K562 (cell line): ENCODE measurements at regions not wholly inside any gene's neighbourhood (a gene's known extent, or its start where the extent isn't known, plus 50 kb on each side); places are given as distances from the start of the nearest gene placed in this dataset.

Experiments used
- CLOCK ChIP-seq: fragments of 250-450 bp; sonication (Bioruptor Pico); IDR thresholded peaks from 2 replicates; pipeline ENCODE4 v1.4.0; 2020; ENCODE audit warnings: mild to moderate bottlenecking, moderate library complexity, borderline replicate concordance
- ETV1 ChIP-seq: fragments of 450-650 bp; conservative IDR thresholded peaks from 2 replicates; pipeline ENCODE4 v1.6.1; 2016; ENCODE audit warnings: missing genetic modification characterization, control low read depth, low read depth, missing compliant biosample characterization
- GTF2B ChIP-seq: IDR thresholded peaks from 2 replicates; pipeline ENCODE4 v1.6.1; 2011; ENCODE audit not compliant: insufficient read length; ENCODE audit errors: extremely low read depth
- MLLT1 ChIP-seq, 2 experiments: fragments of 450-650 bp; IDR thresholded peaks; 2 replicates each; pipeline ENCODE4 v1.6.1; 2016
- NEUROD1 ChIP-seq: fragments of 150-350 bp; IDR thresholded peaks from 2 replicates; pipeline ENCODE4 v1.6.1; 2014; ENCODE audit warnings: borderline replicate concordance, low read length, low read depth; ENCODE audit not compliant: partially characterized antibody
- PHF20 ChIP-seq: fragments of 450-650 bp; IDR thresholded peaks from 2 replicates; pipeline ENCODE4 v1.6.1; 2018; ENCODE audit not compliant: partially characterized antibody
- RBM22 ChIP-seq: fragments of 200-400 bp; formaldehyde crosslinking; IDR thresholded peaks from 2 replicates; pipeline ENCODE4 v1.6.1; 2018; ENCODE audit warnings: low read length, low read depth; ENCODE audit not compliant: poor library complexity, severe bottlenecking
- SIN3A ChIP-seq, 2 experiments: fragments of 150-350 bp in 1 of 2; IDR thresholded peaks; 2 replicates each; pipeline ENCODE4 v1.6.1; 2011 to 2016; ENCODE audit warnings: borderline replicate concordance in 2 of 2, low read depth in 2 of 2, low read length in 2 of 2, mild to moderate bottlenecking in 2 of 2, moderate library complexity in 2 of 2; ENCODE audit not compliant: control insufficient read depth in 1 of 2
- SMC3 ChIP-seq: conservative IDR thresholded peaks from 2 replicates; pipeline ENCODE4 v1.6.1; 2011; ENCODE audit warnings: low read depth, low read length, improper control_type of control experiment; ENCODE audit not compliant: insufficient read depth
- TARDBP ChIP-seq: fragments of 450-650 bp; IDR thresholded peaks from 2 replicates; pipeline ENCODE4 v1.6.1; 2016
- TEAD2 ChIP-seq: fragments of 450-650 bp; IDR thresholded peaks from 2 replicates; pipeline ENCODE4 v1.6.1; 2016; ENCODE audit warnings: missing genetic modification characterization, control low read depth, missing compliant biosample characterization
- ZBTB11 ChIP-seq, 3 experiments: fragments of 200-800 bp in 1 of 3; fragments of 250-450 bp in 1 of 3; fragments of 450-650 bp in 1 of 3; sonication (Bioruptor Pico) in 1 of 3; sonication (Bioruptor generic) in 1 of 3; formaldehyde crosslinking in 1 of 3; IDR thresholded peaks; 2 replicates each; pipeline versions ENCODE4 v1.6.1 to v1.8.0; 2016 to 2022; ENCODE audit warnings: mild to moderate bottlenecking in 2 of 3, missing genetic modification characterization in 2 of 3, missing compliant biosample characterization in 1 of 3, moderate library complexity in 1 of 3
- ZNF143 ChIP-seq: sonication (generic); formaldehyde crosslinking; IDR thresholded peaks from 2 replicates; pipeline ENCODE4 v1.9.0; 2022; ENCODE audit warnings: mild to moderate bottlenecking, missing genetic modification reagents
- ZNF583 ChIP-seq: fragments of 250-450 bp; sonication (Bioruptor Pico); IDR thresholded peaks from 2 replicates; pipeline ENCODE4 v1.4.0; 2020
- TF ChIP-seq, protein P1 (sequence below): fragments of 250-450 bp; sonication (Bioruptor Pico); IDR thresholded peaks from 2 replicates; pipeline ENCODE4 v1.8.0; 2021; ENCODE audit warnings: borderline replicate concordance, mild to moderate bottlenecking, moderate library complexity; ENCODE audit not compliant: poor library complexity, severe bottlenecking

- 0 out of 2 replicates have a peak, but pooled peaks have one; percentile 19 for TF ChIP-seq ETV1 (tag)
- peak; percentile 42 for TF ChIP-seq NEUROD1
- TF ChIP-seq TEAD2 (tag): no peak
- no peak for TF ChIP-seq ZNF583 (CRISPR knock-in tag)
- no peak for TF ChIP-seq SIN3A (IDR thresholded peaks at IDR 0.05; ENCODE audit: borderline replicate concordance in 2 of 2, control insufficient read depth in 1 of 2, low read depth in 2 of 2, low read length in 2 of 2)
- no peak for TF ChIP-seq CLOCK (CRISPR knock-in tag)
- 0 out of 2 replicates have a peak, but pooled peaks have one; percentile 36 for TF ChIP-seq TARDBP
- TF ChIP-seq ZBTB11 (CRISPR knock-in tag; IDR thresholded peaks at IDR 0.05): no peak
- TF ChIP-seq, protein P1, sequence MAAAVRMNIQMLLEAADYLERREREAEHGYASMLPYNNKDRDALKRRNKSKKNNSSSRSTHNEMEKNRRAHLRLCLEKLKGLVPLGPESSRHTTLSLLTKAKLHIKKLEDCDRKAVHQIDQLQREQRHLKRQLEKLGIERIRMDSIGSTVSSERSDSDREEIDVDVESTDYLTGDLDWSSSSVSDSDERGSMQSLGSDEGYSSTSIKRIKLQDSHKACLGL (CRISPR knock-in tag): no peak
- TF ChIP-seq MLLT1 (IDR thresholded peaks at IDR 0.05): peak in 1 of 2 experiments; percentile 39; a peak in 1 of 4 replicates
- TF ChIP-seq SMC3: peak; percentile 64; the same call in 1 of the 2 replicates
- TF ChIP-seq ZNF143 (CRISPR knock-in tag): peak; percentile 37; the same call in 1 of the 2 replicates
- TF ChIP-seq RBM22: no peak
- TF ChIP-seq PHF20: no peak
- TF ChIP-seq GTF2B: no peak
Measured at GRCh38 chr16:85316321-85316919, 204.1 kb upstream of the CIBAR2 start (continued).
